ENCODE measurements at regions not wholly inside any gene's neighbourhood (a gene's known extent, or its start where the extent isn't known, plus 50 kb on each side); places are given as distances from the start of the nearest gene placed in this dataset.

- H3K9me3 ChIP-seq (ENCODE audit: control insufficient read depth, low read length): no peaks in the 10 kb centered on the region
- H3K4me1 ChIP-seq (ENCODE audit: control insufficient read depth, insufficient read depth, low read length, poor library complexity, severe bottlenecking): no peaks in the 10 kb centered on the region
- no peak overlapping the region for H3K4me3 ChIP-seq (ENCODE audit: insufficient read depth, low read depth, low read length, poor library complexity, severe bottlenecking)
- H3K27me3 ChIP-seq (replicated peaks; ENCODE audit: control insufficient read depth, insufficient read depth, low read length, poor library complexity, severe bottlenecking): no peaks in the 10 kb centered on the region
- no peak for DNase-seq
- H3K27ac ChIP-seq (ENCODE audit: insufficient read depth, low read length, poor library complexity, severe bottlenecking): no peak overlapping the region
- no peaks in the 10 kb centered on the region for H3K36me3 ChIP-seq (ENCODE audit: control insufficient read depth, insufficient read depth, low read length)
Measured at GRCh38 chr10:117472872-117473271, 69.7 kb upstream of the EMX2 start.

- no peak overlapping the region for H3K4me3 ChIP-seq (ENCODE audit: insufficient read depth, low read depth, low read length, poor library complexity, severe bottlenecking)
- DNase-seq: no peak
- H3K27me3 ChIP-seq (replicated peaks; ENCODE audit: control insufficient read depth, insufficient read depth, low read length, poor library complexity, severe bottlenecking): no peaks in the 10 kb centered on the region
- no peaks in the 10 kb centered on the region for H3K36me3 ChIP-seq (ENCODE audit: control insufficient read depth, insufficient read depth, low read length)
- no peaks in the 10 kb centered on the region for H3K9me3 ChIP-seq (ENCODE audit: control insufficient read depth, low read length)
- H3K27ac ChIP-seq (ENCODE audit: insufficient read depth, low read length, poor library complexity, severe bottlenecking): no peak overlapping the region
- no peaks in the 10 kb centered on the region for H3K4me1 ChIP-seq (ENCODE audit: control insufficient read depth, insufficient read depth, low read length, poor library complexity, severe bottlenecking)
Measured at GRCh38 chr10:117471344-117471874, 71.1 kb upstream of the EMX2 start.

- Histone ChIP-seq H3K27me3 (replicated peaks; ENCODE audit: control insufficient read depth, insufficient read depth, low read length, poor library complexity, severe bottlenecking) (no peaks in the 10 kb centered on the region), H3K27ac (ENCODE audit: insufficient read depth, low read length, poor library complexity, severe bottlenecking) (no peak overlapping the region), H3K4me1 (ENCODE audit: control insufficient read depth, insufficient read depth, low read length, poor library complexity, severe bottlenecking) (no peaks in the 10 kb centered on the region), H3K36me3 (ENCODE audit: control insufficient read depth, insufficient read depth, low read length) (no peaks in the 10 kb centered on the region), H3K4me3 (ENCODE audit: insufficient read depth, low read depth, low read length, poor library complexity, severe bottlenecking) (no peak overlapping the region), H3K9me3 (ENCODE audit: control insufficient read depth, low read length) (no peaks in the 10 kb centered on the region)
- DNase-seq: no peak
Measured at GRCh38 chr10:117470733-117471132, 71.8 kb upstream of the EMX2 start.

- Histone ChIP-seq H3K9me3 (ENCODE audit: control insufficient read depth, low read length) (no peaks in the 10 kb centered on the region), H3K4me3 (ENCODE audit: insufficient read depth, low read depth, low read length, poor library complexity, severe bottlenecking) (no peak overlapping the region), H3K27ac (ENCODE audit: insufficient read depth, low read length, poor library complexity, severe bottlenecking) (no peak overlapping the region), H3K4me1 (ENCODE audit: control insufficient read depth, insufficient read depth, low read length, poor library complexity, severe bottlenecking) (no peaks in the 10 kb centered on the region), H3K36me3 (ENCODE audit: control insufficient read depth, insufficient read depth, low read length) (no peaks in the 10 kb centered on the region), H3K27me3 (replicated peaks; ENCODE audit: control insufficient read depth, insufficient read depth, low read length, poor library complexity, severe bottlenecking) (no peaks in the 10 kb centered on the region)
- no peak for DNase-seq
Measured at GRCh38 chr10:117468665-117469064, 73.9 kb upstream of the EMX2 start.

- H3K36me3 ChIP-seq (ENCODE audit: control insufficient read depth, insufficient read depth, low read length): no peaks in the 10 kb centered on the region
- no peak for DNase-seq
- no peak overlapping the region for H3K27ac ChIP-seq (ENCODE audit: insufficient read depth, low read length, poor library complexity, severe bottlenecking)
- no peaks in the 10 kb centered on the region for H3K4me1 ChIP-seq (ENCODE audit: control insufficient read depth, insufficient read depth, low read length, poor library complexity, severe bottlenecking)
- no peak overlapping the region for H3K4me3 ChIP-seq (ENCODE audit: insufficient read depth, low read depth, low read length, poor library complexity, severe bottlenecking)
- H3K27me3 ChIP-seq (replicated peaks; ENCODE audit: control insufficient read depth, insufficient read depth, low read length, poor library complexity, severe bottlenecking): no peaks in the 10 kb centered on the region
- no peaks in the 10 kb centered on the region for H3K9me3 ChIP-seq (ENCODE audit: control insufficient read depth, low read length)
Measured at GRCh38 chr10:117464176-117464575, 78.4 kb upstream of the EMX2 start.

GRCh38 chr10:117463545-117463920 lies 79.0 kb upstream of the EMX2 start:
- no peak overlapping the region for H3K27ac ChIP-seq (ENCODE audit: insufficient read depth, low read length, poor library complexity, severe bottlenecking)

GRCh38 chr10:117462816-117463544 lies 79.6 kb upstream of the EMX2 start:
- DNase-seq: no peak
- H3K4me3 ChIP-seq (ENCODE audit: insufficient read depth, low read depth, low read length, poor library complexity, severe bottlenecking): no peak overlapping the region
- H3K27me3 ChIP-seq (replicated peaks; ENCODE audit: control insufficient read depth, insufficient read depth, low read length, poor library complexity, severe bottlenecking): no peaks in the 10 kb centered on the region
- H3K36me3 ChIP-seq (ENCODE audit: control insufficient read depth, insufficient read depth, low read length): no peaks in the 10 kb centered on the region
- no peaks in the 10 kb centered on the region for H3K9me3 ChIP-seq (ENCODE audit: control insufficient read depth, low read length)
- H3K4me1 ChIP-seq (ENCODE audit: control insufficient read depth, insufficient read depth, low read length, poor library complexity, severe bottlenecking): no peaks in the 10 kb centered on the region
- no peak overlapping the region for H3K27ac ChIP-seq (ENCODE audit: insufficient read depth, low read length, poor library complexity, severe bottlenecking)

More at GRCh38 chr10:117463545-117463920, 79.0 kb upstream of the EMX2 start:
- Histone ChIP-seq H3K4me1 (ENCODE audit: control insufficient read depth, insufficient read depth, low read length, poor library complexity, severe bottlenecking) (no peaks in the 10 kb centered on the region), H3K4me3 (ENCODE audit: insufficient read depth, low read depth, low read length, poor library complexity, severe bottlenecking) (no peak overlapping the region), H3K27me3 (replicated peaks; ENCODE audit: control insufficient read depth, insufficient read depth, low read length, poor library complexity, severe bottlenecking) (no peaks in the 10 kb centered on the region), H3K36me3 (ENCODE audit: control insufficient read depth, insufficient read depth, low read length) (no peaks in the 10 kb centered on the region), H3K9me3 (ENCODE audit: control insufficient read depth, low read length) (no peaks in the 10 kb centered on the region)
- DNase-seq: no peak

GRCh38 chr10:117462424-117462792 lies 80.1 kb upstream of the EMX2 start:
- H3K36me3 ChIP-seq (ENCODE audit: control insufficient read depth, insufficient read depth, low read length): no peaks in the 10 kb centered on the region
- no peak overlapping the region for H3K27ac ChIP-seq (ENCODE audit: insufficient read depth, low read length, poor library complexity, severe bottlenecking)
- H3K4me3 ChIP-seq (ENCODE audit: insufficient read depth, low read depth, low read length, poor library complexity, severe bottlenecking): no peak overlapping the region
- no peaks in the 10 kb centered on the region for H3K27me3 ChIP-seq (replicated peaks; ENCODE audit: control insufficient read depth, insufficient read depth, low read length, poor library complexity, severe bottlenecking)
- DNase-seq: no peak
- H3K9me3 ChIP-seq (ENCODE audit: control insufficient read depth, low read length): no peaks in the 10 kb centered on the region
- H3K4me1 ChIP-seq (ENCODE audit: control insufficient read depth, insufficient read depth, low read length, poor library complexity, severe bottlenecking): no peaks in the 10 kb centered on the region

GRCh38 chr10:117461766-117462423 lies 80.7 kb upstream of the EMX2 start:
- Histone ChIP-seq H3K36me3 (ENCODE audit: control insufficient read depth, insufficient read depth, low read length) (no peaks in the 10 kb centered on the region), H3K9me3 (ENCODE audit: control insufficient read depth, low read length) (no peaks in the 10 kb centered on the region), H3K4me1 (ENCODE audit: control insufficient read depth, insufficient read depth, low read length, poor library complexity, severe bottlenecking) (no peaks in the 10 kb centered on the region), H3K27ac (ENCODE audit: insufficient read depth, low read length, poor library complexity, severe bottlenecking) (no peak overlapping the region), H3K27me3 (replicated peaks; ENCODE audit: control insufficient read depth, insufficient read depth, low read length, poor library complexity, severe bottlenecking) (no peaks in the 10 kb centered on the region), H3K4me3 (ENCODE audit: insufficient read depth, low read depth, low read length, poor library complexity, severe bottlenecking) (no peak overlapping the region)
- no peak for DNase-seq
